HUES48 (cell line): ENCODE measurements at regions not wholly inside any gene's neighbourhood (a gene's known extent, or its start where the extent isn't known, plus 50 kb on each side); places are given as distances from the start of the nearest gene placed in this dataset.

Experiments used
- H3K27ac ChIP-seq: one replicate; pipeline ENCODE4 v1.7.0; 2013; ENCODE audit warnings: low read depth, low read length, inconsistent platforms
- H3K27me3 ChIP-seq: 2 replicates; pipeline ENCODE4 v1.6.1; 2013; ENCODE audit warnings: mild to moderate bottlenecking, low read length; ENCODE audit not compliant: control insufficient read depth, insufficient read depth
- H3K36me3 ChIP-seq: 2 replicates; pipeline ENCODE4 v1.6.1; 2013; ENCODE audit warnings: low read length; ENCODE audit not compliant: control insufficient read depth, insufficient read depth
- H3K4me1 ChIP-seq: 2 replicates; pipeline ENCODE4 v1.6.1; 2013; ENCODE audit warnings: mild to moderate bottlenecking, low read length; ENCODE audit not compliant: control insufficient read depth, insufficient read depth
- H3K4me3 ChIP-seq: 2 replicates; pipeline ENCODE4 v1.5.1; 2013; ENCODE audit warnings: mild to moderate bottlenecking, low read depth, low read length
- H3K9ac ChIP-seq: 2 replicates; pipeline ENCODE4 v1.6.1; 2013; ENCODE audit warnings: mild to moderate bottlenecking, low read depth, low read length, moderate library complexity
- H3K9me3 ChIP-seq: 2 replicates; pipeline ENCODE4 v1.6.1; 2013; ENCODE audit warnings: low read length; ENCODE audit not compliant: control insufficient read depth, insufficient read depth

GRCh38 chr14:22426711-22427110 is 162.3 kb downstream of the DAD1 start:
- no peaks in the 10 kb centered on the region for H3K27me3 ChIP-seq
- H3K4me3 ChIP-seq, result no peak overlapping the region
- peaks cover 5% of the 10 kb centered on the region for H3K4me1 ChIP-seq
- H3K9me3 ChIP-seq, result no peaks in the 10 kb centered on the region
- H3K9ac ChIP-seq, result no peak overlapping the region
- H3K36me3 ChIP-seq, result no peaks in the 10 kb centered on the region
- H3K27ac ChIP-seq, result no peak overlapping the region

GRCh38 chr14:22423958-22424357 is 165.1 kb downstream of the DAD1 start:
- Histone ChIP-seq H3K4me3 (no peak overlapping the region), H3K4me1 (peaks cover 5% of the 10 kb centered on the region), H3K27ac (no peak overlapping the region), H3K9me3 (no peaks in the 10 kb centered on the region), H3K27me3 (no peaks in the 10 kb centered on the region), H3K36me3 (no peaks in the 10 kb centered on the region), H3K9ac (no peak overlapping the region)

- Histone ChIP-seq H3K4me3 (no peak overlapping the region), H3K27me3 (no peaks in the 10 kb centered on the region), H3K27ac (no peak overlapping the region), H3K4me1 (no peaks in the 10 kb centered on the region; the same call in 1 of the 2 replicates), H3K9me3 (no peaks in the 10 kb centered on the region), H3K36me3 (no peaks in the 10 kb centered on the region), H3K9ac (no peak overlapping the region)
These were observed 166.8 kb downstream of the DAD1 start for GRCh38 chr14:22422238-22422637.

DNA sequence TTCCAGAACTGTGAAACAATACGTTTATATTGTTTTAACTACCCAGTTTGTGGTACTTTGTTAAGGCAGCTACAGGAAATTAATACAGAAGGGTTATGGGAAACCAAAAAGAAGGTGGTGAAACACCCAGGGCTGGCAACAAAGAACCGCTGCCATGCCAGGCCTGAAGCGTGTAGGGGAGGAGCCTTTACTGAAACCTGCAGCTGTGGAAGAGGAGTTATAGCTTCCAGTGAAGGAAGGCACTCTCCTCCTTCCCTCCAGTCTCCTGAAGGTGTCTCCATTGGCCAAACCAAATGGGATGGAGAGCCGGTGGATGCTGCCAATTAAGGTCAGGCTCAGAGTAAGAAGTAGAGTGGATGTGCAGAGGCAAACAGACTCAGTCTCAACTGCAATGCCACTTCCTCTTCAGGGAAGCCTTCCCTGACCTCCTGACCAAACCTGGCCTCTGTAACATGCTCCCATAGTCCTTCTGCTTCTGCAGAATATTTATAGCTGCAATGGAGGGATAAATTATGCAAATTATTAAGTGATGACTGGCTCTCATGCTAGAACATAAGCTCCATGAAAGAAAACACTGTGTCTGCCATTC is 168.3 kb downstream of the DAD1 start:
- H3K9me3 ChIP-seq, result no peaks in the 10 kb centered on the region
- H3K4me1 ChIP-seq, result no peaks in the 10 kb centered on the region; the same call in 1 of the 2 replicates
- no peak overlapping the region for H3K4me3 ChIP-seq
- no peaks in the 10 kb centered on the region for H3K27me3 ChIP-seq
- no peaks in the 10 kb centered on the region for H3K36me3 ChIP-seq
- no peak overlapping the region for H3K9ac ChIP-seq
- H3K27ac ChIP-seq, result no peak overlapping the region

GRCh38 chr14:22419620-22420019 is 169.4 kb downstream of the DAD1 start:
- Histone ChIP-seq H3K4me3 (no peak overlapping the region), H3K36me3 (no peaks in the 10 kb centered on the region), H3K27me3 (no peaks in the 10 kb centered on the region), H3K9ac (no peak overlapping the region), H3K4me1 (no peaks in the 10 kb centered on the region; the same call in 1 of the 2 replicates), H3K27ac (no peak overlapping the region), H3K9me3 (no peaks in the 10 kb centered on the region)

GRCh38 chr14:22418631-22419030 is 170.4 kb downstream of the DAD1 start:
- no peak overlapping the region for H3K4me3 ChIP-seq
- no peaks in the 10 kb centered on the region for H3K27me3 ChIP-seq
- no peak overlapping the region for H3K9ac ChIP-seq
- H3K4me1 ChIP-seq, result no peaks in the 10 kb centered on the region; the same call in 1 of the 2 replicates
- no peaks in the 10 kb centered on the region for H3K9me3 ChIP-seq
- H3K27ac ChIP-seq, result no peak overlapping the region
- no peaks in the 10 kb centered on the region for H3K36me3 ChIP-seq

DNA sequence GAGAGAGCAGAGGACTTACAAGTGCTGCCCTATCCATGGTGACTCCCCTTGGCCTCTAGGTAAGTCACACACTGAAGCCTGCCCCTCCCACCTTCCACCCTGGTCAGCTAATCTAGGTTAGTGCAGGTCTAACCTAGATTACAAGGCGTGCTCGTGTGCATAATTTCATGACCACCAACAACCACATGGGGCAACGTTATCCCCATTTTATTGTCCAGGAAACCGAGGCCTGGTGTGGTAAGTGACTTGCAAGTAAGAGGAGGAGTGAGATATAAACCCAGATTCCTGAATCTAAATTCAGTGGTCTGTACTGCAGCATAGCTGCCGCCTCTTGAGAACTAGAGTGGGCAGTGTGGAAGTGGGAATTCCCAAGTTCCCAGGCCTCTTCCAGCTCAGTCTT is 171.1 kb downstream of the DAD1 start:
- Histone ChIP-seq H3K36me3 (no peaks in the 10 kb centered on the region), H3K9ac (no peak overlapping the region), H3K27me3 (no peaks in the 10 kb centered on the region), H3K9me3 (no peaks in the 10 kb centered on the region), H3K4me3 (no peak overlapping the region), H3K27ac (no peak overlapping the region), H3K4me1 (peaks cover 6% of the 10 kb centered on the region; the same call in 1 of the 2 replicates)

GRCh38 chr14:22416193-22416592 is 172.8 kb downstream of the DAD1 start:
- Histone ChIP-seq H3K36me3 (no peaks in the 10 kb centered on the region), H3K27me3 (no peaks in the 10 kb centered on the region), H3K9ac (no peak overlapping the region), H3K27ac (no peak overlapping the region), H3K4me3 (no peak overlapping the region), H3K9me3 (no peaks in the 10 kb centered on the region), H3K4me1 (peaks cover 9% of the 10 kb centered on the region; the same call in 1 of the 2 replicates)

DNA sequence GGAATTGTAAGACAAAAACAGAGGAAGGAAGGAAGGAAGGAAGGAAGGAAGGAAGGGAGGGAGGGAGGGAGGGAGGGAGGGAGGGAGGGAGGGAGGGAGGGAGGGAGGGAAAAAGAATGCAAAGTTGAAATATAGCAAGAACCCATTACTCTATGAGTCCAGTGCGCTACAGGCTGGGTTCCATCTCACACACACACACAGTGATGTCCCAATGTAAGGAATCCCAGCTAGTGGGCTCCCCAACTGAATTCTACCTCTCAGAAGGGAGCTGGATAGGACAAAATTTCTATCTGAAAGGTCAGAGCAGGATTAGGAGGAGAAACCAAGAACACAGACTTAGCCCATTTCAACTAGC is 173.4 kb downstream of the DAD1 start:
- Histone ChIP-seq H3K4me3 (no peak overlapping the region), H3K9ac (no peak overlapping the region), H3K9me3 (no peaks in the 10 kb centered on the region), H3K36me3 (no peaks in the 10 kb centered on the region), H3K27me3 (no peaks in the 10 kb centered on the region), H3K27ac (no peak overlapping the region), H3K4me1 (peaks cover 9% of the 10 kb centered on the region; the same call in 1 of the 2 replicates)

DNA sequence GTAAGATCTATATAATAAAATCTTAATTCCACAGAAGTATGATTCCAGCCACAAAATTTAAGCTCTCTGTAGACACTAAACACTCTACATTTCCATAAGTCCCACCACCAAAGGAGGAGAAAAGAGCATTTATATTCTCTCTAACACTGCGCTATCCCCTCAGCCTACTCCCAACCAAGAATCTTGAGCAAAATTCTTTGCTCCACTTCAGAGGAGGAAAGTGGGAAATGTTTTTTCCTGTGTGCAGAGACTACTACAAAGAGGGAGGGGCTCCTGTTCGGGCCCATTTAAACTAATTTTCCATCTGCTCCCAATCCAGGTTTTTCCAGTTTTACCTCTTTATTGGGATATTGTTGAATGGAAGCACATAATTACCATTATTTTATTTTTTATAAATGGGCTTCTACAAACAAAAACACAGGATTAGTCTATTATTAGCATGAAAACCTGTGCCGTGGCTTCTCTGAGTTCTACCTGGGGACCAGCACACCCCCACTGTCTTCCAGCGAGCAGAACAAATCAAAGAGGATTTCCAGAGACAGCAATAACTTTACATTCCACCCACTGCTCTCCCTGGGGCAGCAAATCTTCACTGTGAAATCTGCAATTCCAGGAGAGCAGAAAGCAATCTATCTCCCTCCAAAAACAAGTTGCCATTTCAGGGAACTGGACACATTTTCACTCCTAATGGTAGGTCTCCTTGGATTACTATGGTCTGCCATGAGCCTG is 174.0 kb downstream of the DAD1 start:
- Histone ChIP-seq H3K27me3 (no peaks in the 10 kb centered on the region), H3K27ac (no peak overlapping the region), H3K36me3 (no peaks in the 10 kb centered on the region), H3K9me3 (no peaks in the 10 kb centered on the region), H3K9ac (no peak overlapping the region), H3K4me3 (no peak overlapping the region), H3K4me1 (peaks cover 9% of the 10 kb centered on the region; the same call in 1 of the 2 replicates)

- no peaks in the 10 kb centered on the region for H3K36me3 ChIP-seq
- H3K27ac ChIP-seq, result no peak overlapping the region
- peaks cover 9% of the 10 kb centered on the region; the same call in 1 of the 2 replicates for H3K4me1 ChIP-seq
- H3K9ac ChIP-seq, result no peak overlapping the region
- H3K9me3 ChIP-seq, result no peaks in the 10 kb centered on the region
- H3K27me3 ChIP-seq, result no peaks in the 10 kb centered on the region
- H3K4me3 ChIP-seq, result no peak overlapping the region
These were observed 176.1 kb downstream of the DAD1 start for GRCh38 chr14:22412926-22413411.
